ENCODE measurements at regions not wholly inside any gene's neighbourhood (a gene's known extent, or its start where the extent isn't known, plus 50 kb on each side); places are given as distances from the start of the nearest gene placed in this dataset.

DNA sequence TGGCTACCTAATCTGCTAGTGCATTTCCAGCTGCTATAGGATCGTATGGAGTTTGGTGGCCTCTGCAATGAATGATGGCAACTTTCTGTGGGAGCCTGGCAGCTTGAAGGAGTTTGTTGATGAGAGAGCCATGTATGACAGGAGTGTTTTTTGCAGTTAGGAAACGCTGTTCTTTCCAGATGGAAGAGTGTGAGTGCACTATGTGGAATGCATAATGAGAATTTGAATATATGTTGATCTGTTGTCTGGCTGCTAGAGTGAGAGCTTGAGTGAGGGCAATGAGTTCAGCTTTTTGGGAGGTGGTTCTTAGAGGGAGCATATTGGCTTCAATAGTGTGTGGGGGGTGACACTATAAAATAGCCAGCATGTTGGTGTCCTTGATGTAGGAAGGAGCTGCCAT lies 51.0 kb upstream of the APOBEC4 start:
- TF ChIP-seq POLR2AphosphoS5 (IDR thresholded peaks at IDR 0.05; ENCODE audit: low read depth, low read length), result no peak
- no peak for TF ChIP-seq TAF1 (IDR thresholded peaks at IDR 0.05; ENCODE audit: borderline replicate concordance, low read depth, low read length)
- TF ChIP-seq POLR2A (IDR thresholded peaks at IDR 0.05; ENCODE audit: low read depth, low read length), result no peak

Data from GM12892 (cell line).